Fibroblast of lung (primary cell): ENCODE measurements at regions not wholly inside any gene's neighbourhood (a gene's known extent, or its start where the extent isn't known, plus 50 kb on each side); places are given as distances from the start of the nearest gene placed in this dataset.

Source experiments
- DNase-seq, 2 donors: peaks; one replicate each; pipeline versions ENCODE4 v3.0.0 to v3.0.0-alpha.2; 2010; ENCODE audit warnings: low read depth in 2 of 2
- H2AFZ ChIP-seq: 2 replicates; pipeline ENCODE4 v1.5.1; 2012; ENCODE audit warnings: low read length, control low read depth, inconsistent platforms
- H3K27ac ChIP-seq: 2 replicates; pipeline ENCODE4 v1.5.1; 2011; ENCODE audit warnings: low read length, control low read depth; ENCODE audit not compliant: insufficient read depth
- H3K27me3 ChIP-seq: 2 replicates; pipeline ENCODE4 v1.5.1; 2011; ENCODE audit warnings: mild to moderate bottlenecking, low read length; ENCODE audit not compliant: control insufficient read depth, insufficient read depth
- H3K36me3 ChIP-seq: 2 replicates; pipeline ENCODE4 v1.5.1; 2011; ENCODE audit warnings: low read length; ENCODE audit not compliant: control insufficient read depth, insufficient read depth
- H3K4me1 ChIP-seq: 2 replicates; pipeline ENCODE4 v1.5.1; 2011; ENCODE audit warnings: low read length; ENCODE audit not compliant: control insufficient read depth, insufficient read depth; ENCODE audit errors: extremely low read depth
- H3K4me2 ChIP-seq: 2 replicates; pipeline ENCODE4 v1.5.1; 2011; ENCODE audit warnings: low read length, control low read depth; ENCODE audit not compliant: insufficient read depth; ENCODE audit errors: extremely low read depth
- H3K4me3 ChIP-seq, 4 experiments: fragments of 200-600 bp in 1 of 4; sonication (generic) in 1 of 4; replicated peaks in 1 of 4; 2 replicates each; pipeline ENCODE4 v1.5.1; 2011 to 2016; ENCODE audit warnings: low read length in 4 of 4, low read depth in 3 of 4, mild to moderate bottlenecking in 3 of 4, control low read depth in 2 of 4, inconsistent platforms in 1 of 4, mixed read lengths in 1 of 4; ENCODE audit not compliant: insufficient read depth in 1 of 4; ENCODE audit errors: control extremely low read depth in 1 of 4
- H3K79me2 ChIP-seq: 2 replicates; pipeline ENCODE4 v1.5.1; 2012; ENCODE audit warnings: mild to moderate bottlenecking, low read length, inconsistent platforms; ENCODE audit not compliant: control insufficient read depth, insufficient read depth
- H3K9ac ChIP-seq: 2 replicates; pipeline ENCODE4 v1.5.1; 2011; ENCODE audit warnings: mild to moderate bottlenecking, low read length, control low read depth; ENCODE audit not compliant: insufficient read depth
- H3K9me3 ChIP-seq: 2 replicates; pipeline ENCODE4 v1.5.1; 2012; ENCODE audit warnings: low read depth, low read length; ENCODE audit not compliant: control insufficient read depth, insufficient read depth
- H4K20me1 ChIP-seq: 2 replicates; pipeline ENCODE4 v1.5.1; 2011; ENCODE audit warnings: low read length; ENCODE audit not compliant: control insufficient read depth, insufficient read depth; ENCODE audit errors: extremely low read depth
- CTCF ChIP-seq, 2 donors: IDR thresholded peaks in 1 of 2; conservative IDR thresholded peaks in 1 of 2; 1 replicate in 1 of 2; 2 replicates in 1 of 2; pipeline ENCODE4 v1.5.1; 2011 to 2012; ENCODE audit warnings: low read length in 2 of 2, control low read depth in 1 of 2, inconsistent platforms in 1 of 2, low read depth in 1 of 2, mild to moderate bottlenecking in 1 of 2
- EZH2 ChIP-seq: IDR thresholded peaks from 2 replicates; pipeline ENCODE4 v1.5.1; 2012; ENCODE audit warnings: low read length, control low read depth, mild to moderate bottlenecking; ENCODE audit errors: missing control alignments

DNA sequence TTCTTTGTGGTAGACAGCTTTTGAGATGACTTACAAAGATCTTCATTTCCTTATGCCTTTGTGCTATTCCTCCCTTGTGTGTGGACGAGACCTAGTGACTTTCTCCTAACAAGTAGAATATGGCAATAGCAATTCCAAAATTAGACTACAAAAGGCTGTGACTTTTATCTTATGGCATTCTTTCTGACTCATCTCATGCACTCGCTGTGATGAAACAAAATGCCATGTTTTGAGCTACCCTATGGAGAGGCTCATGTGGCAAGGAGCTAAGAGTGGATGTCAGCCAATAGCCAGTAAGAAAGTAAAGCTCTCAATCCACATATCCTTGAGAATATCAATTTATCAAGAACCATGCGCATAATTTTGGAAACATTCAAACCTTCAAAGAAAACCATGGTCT is 380.5 kb upstream of the SMC2 start:
- Histone ChIP-seq H3K9ac (no peak overlapping the region), H3K4me3 (no peak overlapping the region), H3K27ac (no peak overlapping the region), H2AFZ (no peak overlapping the region), H3K79me2 (no peaks in the 10 kb centered on the region), H3K36me3 (no peaks in the 10 kb centered on the region), H3K4me2 (no peak overlapping the region), H3K4me1 (no peaks in the 10 kb centered on the region), H3K27me3 (no peaks in the 10 kb centered on the region), H4K20me1 (no peaks in the 10 kb centered on the region), H3K9me3 (no peaks in the 10 kb centered on the region)
- no peak for TF ChIP-seq EZH2
- no peak for TF ChIP-seq CTCF (conservative IDR thresholded peaks at IDR 0.05 in 1 of 2, IDR thresholded peaks at IDR 0.05 in 1 of 2; ENCODE audit: low read depth in 1 of 2, low read length in 2 of 2)
- DNase-seq = no peak

GRCh38 chr9:103714992-103715391 is 379.1 kb upstream of the SMC2 start:
- Histone ChIP-seq H3K4me1 (no peaks in the 10 kb centered on the region), H3K9ac (no peak overlapping the region), H3K27ac (no peak overlapping the region), H3K4me3 (no peak overlapping the region), H3K9me3 (no peaks in the 10 kb centered on the region), H3K79me2 (no peaks in the 10 kb centered on the region), H3K4me2 (no peak overlapping the region), H3K27me3 (no peaks in the 10 kb centered on the region), H4K20me1 (no peaks in the 10 kb centered on the region), H2AFZ (no peak overlapping the region), H3K36me3 (no peaks in the 10 kb centered on the region)
- no peak for DNase-seq
- no peak for TF ChIP-seq CTCF (conservative IDR thresholded peaks at IDR 0.05 in 1 of 2, IDR thresholded peaks at IDR 0.05 in 1 of 2; ENCODE audit: low read depth in 1 of 2, low read length in 2 of 2)
- no peak for TF ChIP-seq EZH2

DNA sequence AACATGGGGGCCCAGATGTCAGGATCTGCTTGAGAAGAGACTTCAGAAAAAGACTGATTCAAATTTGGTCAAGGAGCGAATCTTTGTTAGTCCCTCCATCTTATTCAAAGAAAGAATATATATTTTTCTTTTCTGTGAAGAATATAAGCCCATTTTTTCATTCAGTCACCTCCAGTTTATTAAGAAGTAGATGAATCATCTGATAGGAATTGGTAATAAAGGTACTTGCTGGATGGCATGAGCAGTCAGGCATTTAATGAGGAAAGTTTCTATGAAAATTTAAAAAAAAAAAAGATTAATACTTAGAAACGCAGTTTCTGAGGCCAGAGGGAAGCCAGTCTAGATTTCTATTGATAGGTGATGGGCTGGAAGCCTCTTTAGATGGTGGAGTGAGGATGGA is 373.1 kb upstream of the SMC2 start:
- no peaks in the 10 kb centered on the region for H4K20me1 ChIP-seq
- H3K9ac ChIP-seq = no peak overlapping the region
- H3K4me3 ChIP-seq = no peak overlapping the region
- DNase-seq = no peak
- H3K4me1 ChIP-seq = no peaks in the 10 kb centered on the region
- no peak for TF ChIP-seq CTCF (conservative IDR thresholded peaks at IDR 0.05 in 1 of 2, IDR thresholded peaks at IDR 0.05 in 1 of 2; ENCODE audit: low read depth in 1 of 2, low read length in 2 of 2)
- TF ChIP-seq EZH2 = no peak
- H3K9me3 ChIP-seq = no peaks in the 10 kb centered on the region
- no peak overlapping the region for H2AFZ ChIP-seq
- H3K79me2 ChIP-seq = no peaks in the 10 kb centered on the region
- no peaks in the 10 kb centered on the region for H3K36me3 ChIP-seq
- no peak overlapping the region for H3K27ac ChIP-seq
- no peaks in the 10 kb centered on the region for H3K27me3 ChIP-seq
- H3K4me2 ChIP-seq = no peak overlapping the region
